ENCODE measurements at regions not wholly inside any gene's neighbourhood (a gene's known extent, or its start where the extent isn't known, plus 50 kb on each side); places are given as distances from the start of the nearest gene placed in this dataset.

DNA sequence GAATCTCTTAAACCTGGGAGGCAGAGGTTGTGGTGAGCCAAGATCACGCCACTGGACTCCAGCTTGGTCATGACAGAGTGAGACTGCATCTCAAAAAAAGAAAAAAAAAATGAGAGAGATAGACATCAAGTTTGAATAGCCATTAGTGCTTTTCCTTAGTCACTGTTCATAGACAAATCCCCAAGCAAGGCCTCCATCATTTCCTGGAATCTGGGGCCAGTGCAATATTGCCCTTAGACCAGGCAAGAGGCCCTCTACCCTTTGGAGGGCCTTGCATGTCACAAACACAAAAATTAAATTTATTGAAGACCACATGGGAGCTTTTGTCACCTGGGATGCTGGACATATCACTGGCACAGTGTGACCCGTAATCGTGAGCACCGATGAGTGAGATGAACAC lies 141.5 kb downstream of the B3GNT2 start:
- TF ChIP-seq CTCF (IDR thresholded peaks at IDR 0.05) (no peak), POLR2A (IDR thresholded peaks at IDR 0.05) (no peak), POLR2AphosphoS5 (IDR thresholded peaks at IDR 0.05) (no peak)
